Pancreas (tissue), 10 donors: ENCODE measurements at regions not wholly inside any gene's neighbourhood (a gene's known extent, or its start where the extent isn't known, plus 50 kb on each side); places are given as distances from the start of the nearest gene placed in this dataset.

Experiments used
- ATAC-seq, 4 donors: fragments of 200-7000 bp; cut with Tn5 transposase; one replicate each; pipeline versions ENCODE4 v1.8.0 to v1.9.1; 2020; ENCODE audit warnings: mild to moderate bottlenecking in 4 of 4, moderate library complexity in 4 of 4
- DNase-seq, 6 donors: peaks; one replicate each; pipeline ENCODE4 v3.0.0-alpha.2; 2020
- FAIRE-seq: peaks from 2 replicates; lab custom pipeline; 2012; peaks lifted over from hg19 to GRCh38; lab: Jason Lieb, UNC
- H3K27ac ChIP-seq, 4 donors: fragments of 200-600 bp; sonication (generic); 1 replicate in 3 of 4; 2 replicates in 1 of 4; pipeline versions ENCODE4 v1.5.0 to v1.8.0; 2020
- H3K27me3 ChIP-seq, 4 donors: fragments of 200-600 bp; one replicate each; pipeline ENCODE4 v1.8.0; 2021
- H3K36me3 ChIP-seq, 3 donors: fragments of 200-600 bp; sonication (generic) in 1 of 3; one replicate each; pipeline versions ENCODE4 v1.5.0 to v1.8.0; 2020 to 2021
- H3K4me1 ChIP-seq, 3 donors: fragments of 200-600 bp; one replicate each; pipeline ENCODE4 v1.8.0; 2021
- H3K4me3 ChIP-seq, 4 donors: fragments of 200-600 bp; sonication (generic) in 2 of 4; one replicate each; pipeline versions ENCODE4 v1.5.0 to v1.8.0; 2020 to 2021
- H3K9me3 ChIP-seq, 4 donors: fragments of 200-600 bp; one replicate each; pipeline ENCODE4 v1.8.0; 2021
- WGBS, 2 donors: extraction: QIAGEN DNeasy Blood & Tissue Kit; methylation state at CpG; one replicate each; pipeline ENCODE4 v1.1.7; 2013; 5-methylcytosine and 5-hydroxymethylcytosine counted together
- intact Hi-C, 3 donors: fragments of 100-400 bp; cut with DNase I; formaldehyde crosslinking; loops; one replicate each; pipeline versions ENCODE4 v1.11.1 to v1.14.2; 2022
- TF ChIP-seq, protein P1 (sequence below), 4 donors: fragments of 200-600 bp; sonication (generic) in 3 of 4; IDR thresholded peaks; one replicate each; pipeline versions ENCODE4 v1.5.0 to v1.8.0; 2021; ENCODE audit warnings: antibody characterized with exemption in 4 of 4
- donor health status: healthy with polysubstance abuse.
- donor health status: DM: no; HTN: no; CAD: no; lungs with moderate emphysema.
- donor health status: DM: no; HTN: no; CAD: no.
- donor health status: control.
- donor health status: control.
- donor health status: Bipolar disorder and iron deficiency.
- donor health status: DM: yes; HTN: yes; CAD: no.
- donor health status: DM: no; HTN: no; CAD: no.
- donor health status: DM: no; HTN: no; CAD: no.
- donor health status: DM: yes; HTN: yes; CAD: no.

DNA sequence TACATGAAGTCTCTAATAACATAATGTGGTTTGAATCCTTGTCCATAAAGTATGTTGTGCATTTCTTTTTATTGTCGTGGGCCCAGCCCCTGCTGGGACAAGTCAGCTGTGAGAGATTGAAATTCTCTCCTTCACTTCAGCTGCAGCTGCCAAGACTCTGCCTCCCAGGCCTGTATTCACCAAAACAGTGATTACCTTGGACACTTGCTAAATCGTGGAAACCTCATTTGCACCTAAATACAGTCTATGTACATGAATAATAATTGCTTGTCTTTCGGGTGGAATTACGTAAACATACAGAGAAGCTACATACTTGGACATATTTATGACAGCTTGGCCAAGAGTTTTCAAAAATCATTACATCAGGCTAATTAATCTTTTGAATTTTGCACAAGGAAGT is 898.5 kb upstream of the SEMA6A start:
- ATAC-seq, result no peak
- 35 to 46% methylated on average over 4 of the region's 4 CpGs for WGBS, 2 donors
- Histone ChIP-seq H3K9me3 (no peaks in the 10 kb centered on the region), H3K4me3 (no peak overlapping the region), H3K27ac (no peak overlapping the region), H3K36me3 (no peaks in the 10 kb centered on the region), H3K4me1 (no peaks in the 10 kb centered on the region), H3K27me3 (no peaks in the 10 kb centered on the region)
- no peak for FAIRE-seq
- intact Hi-C loops, result no loop called here
- DNase-seq, result no peak
- TF ChIP-seq, protein P1, sequence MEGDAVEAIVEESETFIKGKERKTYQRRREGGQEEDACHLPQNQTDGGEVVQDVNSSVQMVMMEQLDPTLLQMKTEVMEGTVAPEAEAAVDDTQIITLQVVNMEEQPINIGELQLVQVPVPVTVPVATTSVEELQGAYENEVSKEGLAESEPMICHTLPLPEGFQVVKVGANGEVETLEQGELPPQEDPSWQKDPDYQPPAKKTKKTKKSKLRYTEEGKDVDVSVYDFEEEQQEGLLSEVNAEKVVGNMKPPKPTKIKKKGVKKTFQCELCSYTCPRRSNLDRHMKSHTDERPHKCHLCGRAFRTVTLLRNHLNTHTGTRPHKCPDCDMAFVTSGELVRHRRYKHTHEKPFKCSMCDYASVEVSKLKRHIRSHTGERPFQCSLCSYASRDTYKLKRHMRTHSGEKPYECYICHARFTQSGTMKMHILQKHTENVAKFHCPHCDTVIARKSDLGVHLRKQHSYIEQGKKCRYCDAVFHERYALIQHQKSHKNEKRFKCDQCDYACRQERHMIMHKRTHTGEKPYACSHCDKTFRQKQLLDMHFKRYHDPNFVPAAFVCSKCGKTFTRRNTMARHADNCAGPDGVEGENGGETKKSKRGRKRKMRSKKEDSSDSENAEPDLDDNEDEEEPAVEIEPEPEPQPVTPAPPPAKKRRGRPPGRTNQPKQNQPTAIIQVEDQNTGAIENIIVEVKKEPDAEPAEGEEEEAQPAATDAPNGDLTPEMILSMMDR (IDR thresholded peaks at IDR 0.05), result no peak

DNA sequence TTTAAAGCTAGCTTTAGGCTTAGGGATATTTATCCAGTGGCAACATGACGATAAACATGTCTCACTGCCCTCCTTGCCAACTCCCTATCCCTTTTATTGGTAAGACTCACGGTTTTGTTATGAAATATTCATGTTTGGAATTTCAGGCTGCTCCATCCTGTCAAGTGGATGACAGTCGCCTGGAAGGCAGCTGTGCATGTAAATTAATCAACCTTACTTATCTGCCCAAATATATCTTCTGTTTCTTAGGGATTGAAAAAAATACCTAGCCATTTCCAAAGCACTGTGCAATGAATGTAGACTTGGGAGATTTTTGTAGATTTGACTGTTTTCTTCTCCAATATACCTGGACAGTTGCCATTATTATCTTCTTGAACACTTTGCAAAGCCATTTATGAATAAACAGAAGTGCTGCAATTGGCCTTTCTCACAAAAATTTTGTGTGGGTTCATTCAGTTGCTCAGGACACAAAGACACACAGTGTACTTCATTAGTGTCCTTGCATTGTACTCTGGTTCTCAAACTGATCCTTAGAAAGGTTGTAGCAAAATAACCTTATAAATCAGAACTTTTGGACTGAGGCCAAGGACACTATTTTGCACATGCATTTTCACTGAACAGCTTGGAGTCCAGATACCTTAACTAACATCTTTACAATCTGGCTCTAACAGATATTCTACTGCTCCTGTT is 889.4 kb upstream of the SEMA6A start:
- TF ChIP-seq, protein P1 (IDR thresholded peaks at IDR 0.05), result no peak
- ATAC-seq, result no peak
- DNase-seq, result no peak
- Histone ChIP-seq H3K27me3 (no peaks in the 10 kb centered on the region), H3K36me3 (no peaks in the 10 kb centered on the region), H3K27ac (no peak overlapping the region), H3K4me3 (no peak overlapping the region), H3K4me1 (no peaks in the 10 kb centered on the region), H3K9me3 (no peaks in the 10 kb centered on the region)
- no peak for FAIRE-seq
- WGBS, 2 donors, result 43 to 61% methylated on average over 3 of the region's 3 CpGs
- intact Hi-C loops, result no loop called here

DNA sequence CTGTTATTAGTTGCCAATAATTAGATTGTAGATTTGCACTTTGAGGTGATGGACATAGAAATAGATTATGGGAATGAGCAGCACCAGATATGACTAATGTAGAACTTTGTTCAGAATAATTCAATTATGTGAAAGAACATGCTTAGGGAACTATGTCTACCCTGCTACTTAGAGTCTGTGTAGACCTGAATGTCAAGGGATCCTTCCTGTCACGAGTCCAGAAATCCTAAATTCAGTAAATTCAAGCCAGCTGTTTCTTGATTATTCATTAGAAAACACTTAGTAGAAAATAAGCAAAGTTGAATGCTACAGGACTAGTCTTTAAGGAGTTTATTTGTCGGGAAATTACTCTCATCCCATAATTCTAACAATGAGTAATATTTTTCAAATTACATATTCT is 887.3 kb upstream of the SEMA6A start:
- no peak for ATAC-seq
- Histone ChIP-seq H3K9me3 (no peaks in the 10 kb centered on the region), H3K4me3 (no peak overlapping the region), H3K36me3 (no peaks in the 10 kb centered on the region), H3K4me1 (no peaks in the 10 kb centered on the region), H3K27me3 (no peaks in the 10 kb centered on the region), H3K27ac (no peak overlapping the region)
- WGBS, 2 donors, result 78 to 80% methylated on average over 2 of the region's 2 CpGs
- FAIRE-seq, result no peak
- TF ChIP-seq, protein P1 (IDR thresholded peaks at IDR 0.05), result no peak
- no peak for DNase-seq
- intact Hi-C loops, result no loop called here

DNA sequence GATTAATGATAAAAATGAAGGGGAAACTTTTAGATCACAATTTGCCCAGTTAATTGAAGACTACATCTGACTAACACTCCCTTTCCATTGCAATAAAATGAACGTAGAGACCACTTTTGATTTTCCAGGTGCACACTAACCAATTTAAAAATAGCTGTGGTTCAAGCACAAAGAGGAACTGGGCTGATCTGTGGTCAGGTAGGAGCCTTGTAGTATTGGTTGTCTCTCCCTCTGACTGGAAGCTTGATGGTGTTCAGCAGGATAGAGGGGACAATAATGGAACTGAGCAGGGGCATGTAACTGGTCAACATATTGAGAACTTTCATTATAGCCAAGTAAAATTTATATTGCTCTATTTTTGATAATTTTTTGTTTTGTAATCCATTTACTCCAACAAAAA is 886.8 kb upstream of the SEMA6A start:
- no peak for FAIRE-seq

DNA sequence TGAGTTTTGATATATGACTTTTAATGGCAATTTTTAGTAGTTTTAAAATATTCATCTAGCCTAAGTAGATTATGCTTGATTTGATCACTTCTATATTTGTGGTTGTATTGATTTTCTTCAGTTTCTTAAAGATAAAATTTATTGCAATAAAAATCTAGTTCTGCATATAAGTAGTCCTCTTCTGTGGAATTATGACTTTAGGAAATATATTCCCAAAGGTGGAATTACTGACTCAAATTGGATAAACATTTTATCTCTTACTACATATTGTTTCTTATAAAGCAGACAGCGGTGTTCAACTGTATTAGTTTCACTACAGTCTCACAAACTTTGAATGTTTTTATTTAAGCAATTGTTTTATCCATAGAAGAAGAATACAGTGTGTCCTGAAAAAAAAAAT is 883.0 kb upstream of the SEMA6A start:
- Histone ChIP-seq H3K27ac (no peak overlapping the region), H3K36me3 (no peaks in the 10 kb centered on the region), H3K4me3 (no peak overlapping the region), H3K9me3 (no peaks in the 10 kb centered on the region), H3K27me3 (peaks cover 0 to 7% (median 0%) of the 10 kb centered on the region in 4 donors), H3K4me1 (no peaks in the 10 kb centered on the region)
- no peak for ATAC-seq
- FAIRE-seq, result no peak
- TF ChIP-seq, protein P1 (IDR thresholded peaks at IDR 0.05), result no peak
- intact Hi-C loops, result no loop called here
- 96 to 100% methylated on average over 1 of the region's 1 CpG for WGBS, 2 donors
- no peak for DNase-seq

More for the DNA sequence above, 886.8 kb upstream of the SEMA6A start:
- ATAC-seq, result no peak
- Histone ChIP-seq H3K27ac (no peak overlapping the region), H3K27me3 (no peaks in the 10 kb centered on the region), H3K9me3 (no peaks in the 10 kb centered on the region), H3K4me3 (no peak overlapping the region), H3K36me3 (no peaks in the 10 kb centered on the region), H3K4me1 (no peaks in the 10 kb centered on the region)
- TF ChIP-seq, protein P1 (IDR thresholded peaks at IDR 0.05), result no peak
- 78 to 94% methylated on average over 1 of the region's 1 CpG for WGBS, 2 donors
- no peak for DNase-seq
- intact Hi-C loops, result no loop called here
